H9 (cell line): ENCODE measurements at regions not wholly inside any gene's neighbourhood (a gene's known extent, or its start where the extent isn't known, plus 50 kb on each side); places are given as distances from the start of the nearest gene placed in this dataset.
"Not testable (repeated sequence)": the region's sequence is repeated elsewhere in the genome, so short reads cannot be mapped to it uniquely, and the experiment has no call there.

ENCODE experiments used
- DNase-seq: peaks from one replicate; pipeline ENCODE4 v3.0.0-alpha.2; 2017
- H2AFZ ChIP-seq: one replicate; pipeline ENCODE4 v1.6.1; 2013; ENCODE audit warnings: mild to moderate bottlenecking, low read length, control low read depth, moderate library complexity
- H2AK5ac ChIP-seq: 2 replicates; pipeline ENCODE4 v1.6.1; 2013; ENCODE audit warnings: low read length, control low read depth, mixed read lengths; ENCODE audit not compliant: insufficient read length
- H2BK120ac ChIP-seq: one replicate; pipeline ENCODE4 v1.6.1; 2013; ENCODE audit warnings: low read depth, mild to moderate bottlenecking, low read length, control low read depth, inconsistent platforms; ENCODE audit not compliant: poor library complexity, severe bottlenecking
- H2BK12ac ChIP-seq: 2 replicates; pipeline ENCODE4 v1.6.1; 2013; ENCODE audit warnings: low read length, control low read depth, mixed read lengths, low read depth; ENCODE audit not compliant: insufficient read length
- H2BK15ac ChIP-seq: 2 replicates; pipeline ENCODE4 v1.6.1; 2013; ENCODE audit warnings: low read depth, low read length, control low read depth
- H2BK20ac ChIP-seq: one replicate; pipeline ENCODE4 v1.6.1; 2013; ENCODE audit warnings: low read depth, mild to moderate bottlenecking, low read length, control low read depth, inconsistent platforms; ENCODE audit not compliant: poor library complexity, severe bottlenecking
- H2BK5ac ChIP-seq: 2 replicates; pipeline ENCODE4 v1.6.1; 2013; ENCODE audit warnings: low read length, control low read depth, mixed read lengths; ENCODE audit not compliant: insufficient read length
- H3K14ac ChIP-seq: 2 replicates; pipeline ENCODE4 v1.6.1; 2013; ENCODE audit warnings: low read length, control low read depth; ENCODE audit not compliant: insufficient read depth
- H3K18ac ChIP-seq: 2 replicates; pipeline ENCODE4 v1.6.1; 2013; ENCODE audit warnings: low read depth, mild to moderate bottlenecking, mixed read lengths, low read length, control low read depth; ENCODE audit not compliant: insufficient read length
- H3K23ac ChIP-seq: 2 replicates; pipeline ENCODE4 v1.6.1; 2013; ENCODE audit warnings: low read length, control low read depth, mixed read lengths, low read depth; ENCODE audit not compliant: insufficient read length
- H3K23me2 ChIP-seq: 2 replicates; pipeline ENCODE4 v1.6.1; 2013; ENCODE audit warnings: low read depth, mild to moderate bottlenecking, mixed read lengths, low read length, control low read depth; ENCODE audit not compliant: insufficient read length, poor library complexity, severe bottlenecking
- H3K27ac ChIP-seq: 2 replicates; pipeline ENCODE4 v1.5.1; 2013; ENCODE audit warnings: low read length, control low read depth, mixed read lengths, low read depth; ENCODE audit not compliant: insufficient read length
- H3K27me3 ChIP-seq: 2 replicates; pipeline ENCODE4 v1.6.1; 2013; ENCODE audit warnings: low read length, control low read depth, inconsistent platforms; ENCODE audit not compliant: insufficient read depth
- H3K4ac ChIP-seq: 2 replicates; pipeline ENCODE4 v1.6.1; 2013; ENCODE audit warnings: low read depth, mild to moderate bottlenecking, control low read depth, inconsistent platforms, low read length, moderate library complexity
- H3K4me1 ChIP-seq: 2 replicates; pipeline ENCODE4 v1.6.1; 2013; ENCODE audit warnings: low read length, control low read depth, inconsistent platforms; ENCODE audit not compliant: insufficient read depth
- H3K4me2 ChIP-seq: 2 replicates; pipeline ENCODE4 v1.6.1; 2013; ENCODE audit warnings: low read length, control low read depth, mixed read lengths; ENCODE audit not compliant: insufficient read length, insufficient read depth
- H3K56ac ChIP-seq: 2 replicates; pipeline ENCODE4 v1.6.1; 2013; ENCODE audit warnings: low read depth, mild to moderate bottlenecking, mixed read lengths, low read length, control low read depth; ENCODE audit not compliant: insufficient read length
- H3K79me1 ChIP-seq: 2 replicates; pipeline ENCODE4 v1.6.1; 2013; ENCODE audit warnings: low read depth, mild to moderate bottlenecking, moderate library complexity, low read length, control low read depth, inconsistent platforms; ENCODE audit not compliant: insufficient read depth, poor library complexity, severe bottlenecking
- H3K79me2 ChIP-seq: 2 replicates; pipeline ENCODE4 v1.6.1; 2013; ENCODE audit warnings: low read length, control low read depth, inconsistent platforms; ENCODE audit not compliant: insufficient read depth
- H3K9ac ChIP-seq: 2 replicates; pipeline ENCODE4 v1.6.1; 2013; ENCODE audit warnings: low read length, control low read depth, mixed read lengths; ENCODE audit not compliant: insufficient read length; ENCODE audit errors: extremely low read depth
- H3K9me3 ChIP-seq: one replicate; pipeline ENCODE4 v1.6.1; 2013; ENCODE audit warnings: low read depth, low read length, inconsistent platforms; ENCODE audit not compliant: control insufficient read depth
- H3T11ph ChIP-seq: one replicate; pipeline ENCODE4 v1.6.1; 2013; ENCODE audit warnings: mild to moderate bottlenecking, low read length, control low read depth, inconsistent platforms
- H4K20me1 ChIP-seq: one replicate; pipeline ENCODE4 v1.6.1; 2013; ENCODE audit not compliant: control insufficient read depth, insufficient read length, insufficient read depth
- H4K5ac ChIP-seq: 2 replicates; pipeline ENCODE4 v1.6.1; 2013; ENCODE audit warnings: low read depth, mild to moderate bottlenecking, mixed read lengths, low read length, control low read depth; ENCODE audit not compliant: insufficient read length
- H4K8ac ChIP-seq: replicated peaks from 2 replicates; pipeline ENCODE4 v1.6.1; 2013; ENCODE audit warnings: low read length, control low read depth, mixed read lengths, low read depth; ENCODE audit not compliant: insufficient read length
- H4K91ac ChIP-seq: 2 replicates; pipeline ENCODE4 v1.6.1; 2013; ENCODE audit warnings: low read depth, mild to moderate bottlenecking, moderate library complexity, mixed read lengths, low read length, control low read depth; ENCODE audit not compliant: insufficient read length
- H3K27ac Mint-ChIP-seq, 3 experiments: 2 replicates in 2 of 3; 3 replicates in 1 of 3; pipeline ENCODE4 v1.8.0; 2020 to 2021; ENCODE audit warnings: mixed read lengths in 3 of 3, mild to moderate bottlenecking in 1 of 3, moderate library complexity in 1 of 3
- H3K27me3 Mint-ChIP-seq: 2 replicates; pipeline ENCODE4 v1.8.0; 2021; ENCODE audit warnings: low read depth, mild to moderate bottlenecking, moderate library complexity, mixed read lengths
- H3K36me3 Mint-ChIP-seq, 3 experiments: 2 replicates in 2 of 3; 3 replicates in 1 of 3; pipeline ENCODE4 v1.8.0; 2020 to 2021; ENCODE audit warnings: low read depth in 3 of 3, mixed read lengths in 3 of 3; ENCODE audit not compliant: insufficient read depth in 1 of 3
- H3K4me1 Mint-ChIP-seq, 2 experiments: 2 replicates each; pipeline ENCODE4 v1.8.0; 2020; ENCODE audit warnings: mixed read lengths in 2 of 2
- H3K4me3 Mint-ChIP-seq, 2 experiments: 2 replicates in 1 of 2; 3 replicates in 1 of 2; pipeline ENCODE4 v1.8.0; 2020 to 2021; ENCODE audit warnings: mild to moderate bottlenecking in 2 of 2, mixed read lengths in 2 of 2, moderate library complexity in 1 of 2
- H3K9me3 Mint-ChIP-seq, 2 experiments: 2 replicates in 1 of 2; 3 replicates in 1 of 2; pipeline ENCODE4 v1.8.0; 2020; ENCODE audit warnings: mild to moderate bottlenecking in 2 of 2, mixed read lengths in 2 of 2, moderate library complexity in 1 of 2
- WGBS: extraction: QIAGEN DNeasy Blood & Tissue Kit; methylation state at CpG from one replicate; pipeline ENCODE4 v1.1.7; 2013; ENCODE audit warnings: missing lambda C conversion rate, low lambda C conversion rate, mixed read lengths; ENCODE audit not compliant: insufficient read length; ENCODE audit errors: extremely low coverage; 5-methylcytosine and 5-hydroxymethylcytosine counted together

GRCh38 chr15:23225756-23226729, 89.4 kb upstream of the GOLGA6L1 start:
- H4K5ac ChIP-seq, H3K27me3 ChIP-seq, H2AK5ac ChIP-seq, H2BK120ac ChIP-seq, H3K27me3 Mint-ChIP-seq, H2BK12ac ChIP-seq, H3K56ac ChIP-seq, H3K4me2 ChIP-seq, H3K4me1 ChIP-seq, H3K23me2 ChIP-seq, H2BK20ac ChIP-seq, H3K79me1 ChIP-seq, H2BK15ac ChIP-seq, H4K20me1 ChIP-seq, H3T11ph ChIP-seq, H3K23ac ChIP-seq, H4K8ac ChIP-seq, H2AFZ ChIP-seq, H3K9me3 ChIP-seq, H3K36me3 Mint-ChIP-seq, H3K27ac ChIP-seq, H3K9me3 Mint-ChIP-seq, H3K4ac ChIP-seq, H3K79me2 ChIP-seq, H3K14ac ChIP-seq, H3K4me1 Mint-ChIP-seq, H2BK5ac ChIP-seq, H4K91ac ChIP-seq, H3K18ac ChIP-seq, H3K9ac ChIP-seq, H3K27ac Mint-ChIP-seq: not testable (repeated sequence)
- peak; percentile 24 for DNase-seq
- peak overlapping the region in 1 of 2 experiments; percentile 62; a peak in 1 of 5 replicates for H3K4me3 Mint-ChIP-seq
- no CpG with 5 or more reads among the region's 82 CpGs for WGBS

- not testable (repeated sequence) for H3K4ac ChIP-seq, H4K8ac ChIP-seq, H3K56ac ChIP-seq, H3K27ac ChIP-seq, H2BK120ac ChIP-seq, H3K9me3 Mint-ChIP-seq, H2BK12ac ChIP-seq, H3K4me3 Mint-ChIP-seq, H3K4me1 Mint-ChIP-seq, H3K27ac Mint-ChIP-seq, H3K4me1 ChIP-seq, H4K5ac ChIP-seq, H3K27me3 ChIP-seq, H3K27me3 Mint-ChIP-seq, H2BK15ac ChIP-seq, H3K9me3 ChIP-seq, H3K23me2 ChIP-seq, H3K9ac ChIP-seq, H3K79me1 ChIP-seq, H3K36me3 Mint-ChIP-seq, H2AK5ac ChIP-seq, H4K20me1 ChIP-seq, H3K4me2 ChIP-seq, H3T11ph ChIP-seq, H2AFZ ChIP-seq, H3K18ac ChIP-seq, H3K23ac ChIP-seq, H3K79me2 ChIP-seq, H2BK20ac ChIP-seq, H2BK5ac ChIP-seq, DNase-seq, H3K14ac ChIP-seq, H4K91ac ChIP-seq
- WGBS = no CpG with 5 or more reads among the region's 4 CpGs
These were observed 72.8 kb upstream of the GOLGA6L1 start for GRCh38 chr15:23209452-23209851.
